ENCODE measurements at regions not wholly inside any gene's neighbourhood (a gene's known extent, or its start where the extent isn't known, plus 50 kb on each side); places are given as distances from the start of the nearest gene placed in this dataset.
"Not testable (repeated sequence)": the region's sequence is repeated elsewhere in the genome, so short reads cannot be mapped to it uniquely, and the experiment has no call there.

DNA sequence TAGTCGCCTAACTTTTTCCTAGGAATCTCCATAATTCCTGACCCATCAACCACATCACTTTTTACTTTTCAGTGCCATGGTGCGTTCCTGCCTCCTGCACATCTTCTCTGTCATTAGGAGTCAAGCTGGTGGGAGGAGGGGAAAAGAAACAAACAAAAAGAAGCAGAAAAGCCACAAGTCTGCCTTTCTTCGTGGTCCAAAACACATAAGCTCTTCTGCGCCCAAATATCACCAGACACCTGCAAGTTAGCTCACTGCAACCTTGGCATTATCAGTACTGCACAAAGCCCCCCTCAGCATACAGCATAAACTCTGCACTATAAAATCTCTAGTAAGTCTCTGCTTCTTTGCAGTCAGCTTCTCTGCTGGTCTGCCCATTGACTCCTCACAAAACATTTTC lies 295.3 kb downstream of the HS3ST3B1 start:
- DNase-seq = no peak

DNA sequence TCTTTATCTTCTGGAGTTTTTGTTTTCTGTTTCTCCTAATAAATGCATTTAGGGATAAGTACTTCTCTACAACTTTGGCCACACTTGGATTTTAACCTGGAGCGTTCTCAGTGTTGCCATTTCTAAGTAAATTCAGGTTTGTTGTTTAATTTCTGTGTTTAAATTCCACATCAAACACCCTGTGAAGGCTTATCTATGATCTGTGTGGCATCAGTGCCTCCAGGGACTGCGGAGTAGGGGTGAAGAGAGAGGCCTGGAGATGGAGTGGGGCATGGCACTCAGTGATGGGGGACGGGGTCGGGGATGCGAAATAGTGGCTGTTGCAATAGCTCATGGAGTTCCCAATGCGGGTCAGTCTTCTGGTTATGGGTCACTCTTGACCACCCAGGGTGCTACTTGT lies 294.8 kb downstream of the HS3ST3B1 start:
- no peak for DNase-seq

DNA sequence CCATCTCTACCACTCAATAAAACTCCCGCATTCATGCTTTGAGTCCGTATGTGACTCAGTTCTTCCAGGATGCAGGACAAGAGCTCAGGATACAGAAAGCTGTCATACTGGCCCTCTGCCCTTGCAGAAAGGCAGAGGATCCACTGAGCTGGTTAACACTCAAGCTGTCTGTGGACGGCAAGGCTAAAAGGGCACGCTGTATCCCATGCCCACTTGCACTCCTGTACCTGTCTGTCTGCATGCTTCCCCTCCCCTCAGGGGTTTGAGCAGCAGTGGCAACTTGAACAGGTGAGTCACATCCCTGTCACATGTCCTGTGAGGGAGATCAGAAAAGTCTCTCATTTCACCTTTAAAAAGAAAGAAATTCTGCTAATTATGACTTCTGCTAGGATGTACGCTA lies 293.8 kb downstream of the HS3ST3B1 start:
- no peak for DNase-seq

DNA sequence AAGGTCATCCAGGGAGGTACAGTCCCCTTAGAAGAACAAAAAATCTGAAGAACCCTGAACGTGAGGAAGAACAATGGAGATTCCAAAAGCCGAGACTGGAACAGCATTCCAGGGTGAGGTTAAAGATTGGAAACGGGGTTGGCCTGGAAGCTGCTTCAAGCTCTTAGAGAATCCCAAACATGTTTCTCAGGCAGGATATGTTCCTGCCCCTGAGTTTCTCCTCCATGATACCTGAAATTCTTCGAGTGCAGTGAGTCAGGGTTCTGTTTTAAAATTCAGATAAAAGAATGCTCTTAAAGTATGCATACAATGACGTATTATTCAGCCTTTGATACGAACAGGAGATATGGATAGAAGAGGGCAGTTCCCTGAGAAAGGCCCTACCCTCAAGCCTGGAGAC lies 293.1 kb downstream of the HS3ST3B1 start:
- DNase-seq = no peak

DNA sequence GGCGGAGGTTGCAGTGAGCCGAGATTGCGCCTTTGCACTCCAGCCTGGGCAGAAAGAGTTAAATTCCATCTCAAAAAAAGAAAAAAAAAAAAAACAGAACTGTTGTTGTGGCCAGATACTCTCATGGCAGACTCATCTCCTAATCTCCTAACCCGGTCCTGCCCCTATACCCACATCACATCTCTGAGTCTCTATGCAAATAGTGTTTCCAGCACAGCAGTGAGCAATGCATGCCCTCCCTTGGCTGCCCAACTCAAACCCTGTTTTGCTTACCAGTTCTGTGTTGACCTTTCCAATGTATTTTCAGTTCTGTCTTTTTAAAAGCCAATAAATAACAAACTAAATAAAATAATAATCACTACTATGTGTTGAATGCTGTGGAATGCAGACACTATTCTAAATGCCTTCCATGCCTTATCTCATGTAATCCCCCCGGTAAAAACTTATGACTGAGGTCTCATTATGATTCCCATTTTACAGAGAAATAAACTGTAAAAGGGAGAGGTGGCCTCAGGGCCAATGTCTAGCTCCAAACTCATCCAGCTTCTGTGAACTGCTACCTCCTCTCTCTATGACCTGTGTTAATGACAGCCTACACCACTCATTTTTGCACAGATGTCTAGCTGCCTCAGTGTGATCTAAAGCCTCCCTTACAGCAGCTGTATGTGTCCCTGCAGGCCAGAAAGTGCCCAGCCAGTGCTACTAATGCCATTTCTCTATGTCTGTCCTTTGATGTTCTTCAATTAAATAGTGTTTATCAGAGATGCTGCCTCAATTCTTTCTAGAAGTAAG lies 289.8 kb downstream of the HS3ST3B1 start:
- DNase-seq = no peak

DNA sequence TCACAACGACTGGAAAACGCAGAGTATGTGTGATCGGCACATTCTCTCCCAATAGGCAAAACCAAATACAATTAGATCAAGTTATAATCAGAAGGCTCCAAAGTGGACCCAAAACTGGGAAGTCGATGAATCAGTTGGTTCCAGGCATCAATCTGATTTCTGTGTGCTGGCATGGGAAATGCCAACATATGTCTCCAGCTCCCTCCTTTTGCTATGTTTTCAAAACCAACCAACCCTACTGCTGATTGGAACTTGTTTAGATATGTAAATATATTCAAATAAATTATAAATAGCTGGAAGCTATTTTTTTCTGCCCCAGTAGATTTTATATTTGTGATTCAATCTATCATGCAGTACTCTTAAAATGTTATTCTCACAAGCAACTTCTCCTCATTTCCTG lies 284.2 kb downstream of the HS3ST3B1 start:
- DNase-seq = no peak

DNA sequence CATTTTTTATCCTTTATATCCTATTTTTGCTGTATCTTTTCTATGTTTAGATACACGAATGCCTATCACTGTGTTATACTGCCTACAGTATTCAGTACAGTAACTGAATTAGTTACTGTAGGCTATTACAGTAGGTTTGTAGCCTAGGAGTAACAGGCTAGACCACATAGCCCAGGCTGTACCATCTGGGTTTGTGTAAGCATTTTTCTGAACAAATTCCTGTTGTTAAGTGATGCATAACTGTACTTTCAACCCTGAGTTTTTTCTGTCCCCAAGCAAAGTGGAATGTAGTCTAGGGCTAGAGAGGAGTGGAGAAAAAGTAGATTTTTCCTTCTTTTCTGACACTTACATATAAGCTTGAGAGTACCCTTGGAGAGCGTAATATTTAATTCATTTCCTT lies 282.1 kb downstream of the HS3ST3B1 start:
- no peak for DNase-seq

DNA sequence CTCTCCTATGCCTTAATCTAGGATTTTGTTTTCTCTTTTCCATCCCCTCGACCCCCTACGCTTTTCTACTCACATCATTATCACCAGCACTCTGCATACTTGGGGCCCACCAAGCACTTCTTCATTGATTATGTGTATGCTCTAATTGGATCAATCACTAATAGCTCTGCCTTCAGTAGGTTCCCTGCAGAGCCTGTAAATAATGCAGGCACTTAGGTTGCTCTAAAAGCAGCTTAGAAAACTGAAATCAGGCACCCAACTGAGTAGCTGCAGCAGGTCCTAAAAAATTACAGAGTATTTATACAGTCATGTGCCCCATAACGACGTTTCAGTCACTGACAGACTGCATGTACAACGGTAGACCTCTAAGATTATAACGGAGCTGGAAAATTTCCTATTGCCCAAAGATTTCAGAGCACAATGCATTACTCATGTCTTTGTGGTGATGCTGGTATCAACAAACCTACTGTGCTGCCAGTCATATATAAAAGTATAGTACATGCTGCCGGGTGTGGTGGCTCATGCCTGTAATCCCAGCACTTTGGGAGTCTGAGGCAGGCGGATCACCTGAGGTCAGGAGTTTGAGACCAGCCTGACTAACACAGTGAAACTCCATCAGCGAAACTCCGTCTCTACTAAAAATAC lies 280.4 kb downstream of the HS3ST3B1 start:
- DNase-seq = no peak

DNA sequence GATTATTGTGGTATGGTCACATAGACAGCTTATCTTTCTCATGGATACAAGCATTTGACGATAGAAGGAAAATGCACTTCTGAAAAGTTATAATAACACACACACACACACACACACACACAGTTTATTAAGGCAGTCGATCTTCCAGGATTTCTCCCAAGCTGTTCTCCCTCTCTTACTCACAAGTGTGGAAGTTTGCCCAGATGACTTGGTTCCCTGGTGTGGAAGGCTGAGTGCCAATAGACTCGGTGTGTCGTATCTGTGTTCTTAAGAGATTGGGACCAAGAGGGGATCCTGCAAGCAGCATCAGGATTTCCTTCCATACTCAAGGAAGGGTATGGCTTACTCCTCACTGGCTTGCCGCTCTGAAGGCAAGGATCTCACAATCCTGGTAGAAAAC lies 279.6 kb downstream of the HS3ST3B1 start:
- DNase-seq = no peak

DNA sequence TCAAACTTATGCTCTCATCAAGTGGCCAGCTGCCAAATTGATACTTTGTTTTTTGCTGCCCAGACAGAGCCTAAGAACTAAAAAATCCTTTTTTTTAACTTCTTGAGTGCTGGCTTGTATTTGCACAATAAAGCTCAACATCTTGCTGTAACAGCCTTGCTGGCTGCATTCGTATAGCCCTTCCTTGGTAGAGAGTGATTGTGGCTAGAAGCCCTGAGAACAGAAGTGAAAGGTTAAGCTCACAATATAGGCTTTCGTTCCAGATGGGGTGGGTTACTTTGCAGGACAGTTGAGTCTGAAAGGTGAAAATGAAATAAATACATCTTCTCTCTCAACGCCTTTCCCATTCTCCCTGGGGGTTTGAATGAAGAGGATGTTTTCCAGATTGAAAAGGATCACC lies 278.8 kb downstream of the HS3ST3B1 start:
- DNase-seq = no peak

DNA sequence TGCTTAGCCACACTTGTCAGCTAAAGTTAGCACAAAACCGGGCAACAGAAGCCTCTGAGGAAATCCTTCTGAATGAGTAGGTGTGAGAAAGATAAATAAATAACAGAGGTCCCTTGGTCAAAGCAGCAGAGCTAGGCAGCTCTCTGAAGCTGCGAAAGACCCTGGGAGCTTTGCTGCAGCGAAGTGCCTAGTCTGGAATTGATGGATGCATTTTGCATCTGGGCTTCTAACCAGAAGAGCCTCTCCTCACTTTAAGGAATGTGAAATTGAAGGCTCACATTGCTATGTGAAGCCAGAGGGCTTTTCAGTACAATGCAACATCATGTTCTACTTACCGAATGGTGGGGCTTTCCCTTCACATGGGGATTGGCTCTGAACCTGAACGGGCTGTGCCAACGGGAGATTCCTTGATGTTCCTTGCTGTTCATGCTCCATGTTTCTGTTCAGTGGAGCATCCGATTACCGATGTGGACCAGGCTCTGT lies 274.6 kb downstream of the HS3ST3B1 start:
- DNase-seq = no peak

DNA sequence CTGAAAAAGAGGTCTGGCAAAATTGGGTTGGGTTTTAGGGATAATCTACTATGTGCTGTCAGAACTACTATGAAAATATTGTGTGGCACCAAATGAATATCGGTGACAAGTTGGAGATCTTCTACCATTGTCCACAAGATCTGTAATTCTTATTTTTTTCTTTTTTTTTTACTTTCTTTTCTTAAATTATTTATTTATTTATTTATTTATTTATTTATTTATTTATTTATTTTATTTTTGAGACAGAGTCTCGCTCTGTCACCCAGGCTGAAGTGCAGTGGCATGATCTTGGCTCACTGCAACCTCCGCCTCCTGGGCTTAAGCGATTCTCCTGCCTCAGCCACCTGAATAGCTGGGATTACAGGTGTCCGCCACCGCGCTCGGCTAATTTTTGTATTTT lies 259.4 kb downstream of the HS3ST3B1 start:
- not testable (repeated sequence) for DNase-seq

DNA sequence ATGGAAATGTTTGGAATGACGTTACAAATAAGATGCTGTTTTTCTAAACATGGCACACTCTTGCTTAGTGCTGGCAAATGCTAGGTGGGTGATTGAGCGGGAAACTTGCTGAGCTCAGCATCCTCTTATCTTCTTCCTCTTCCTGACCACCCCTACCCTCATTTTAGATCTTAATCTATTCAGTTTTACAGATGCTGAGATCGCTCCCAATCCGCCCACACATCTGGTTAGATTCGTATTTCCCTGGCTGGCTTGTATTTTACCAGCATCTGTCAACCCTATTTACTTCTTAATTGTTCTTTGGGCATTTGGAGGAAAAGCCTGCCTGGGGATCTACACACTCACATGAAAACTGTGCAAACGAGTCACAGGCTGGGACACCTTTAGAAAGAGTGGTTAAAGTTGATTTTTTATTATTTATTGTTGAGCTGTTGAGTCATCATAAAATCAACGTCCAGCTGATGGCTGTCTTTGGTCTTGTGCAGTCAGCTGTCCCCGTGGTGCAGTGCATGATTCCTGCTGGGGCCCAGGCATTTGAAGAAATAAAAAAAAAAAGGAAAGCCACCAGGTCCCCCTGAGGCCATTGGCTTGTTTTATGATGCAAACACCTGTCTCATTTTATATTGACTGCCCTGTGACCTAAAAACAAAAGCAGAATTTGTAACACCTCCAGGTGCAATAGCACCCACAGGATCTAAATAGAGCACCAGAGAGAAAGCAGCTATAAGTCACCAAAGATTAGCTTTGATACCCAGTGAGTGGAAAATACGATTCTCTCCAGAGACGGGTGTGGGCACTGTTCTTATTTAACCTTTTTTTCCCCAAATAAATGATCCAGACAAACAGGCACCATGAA lies 258.6 kb downstream of the HS3ST3B1 start:
- no peak for DNase-seq

DNA sequence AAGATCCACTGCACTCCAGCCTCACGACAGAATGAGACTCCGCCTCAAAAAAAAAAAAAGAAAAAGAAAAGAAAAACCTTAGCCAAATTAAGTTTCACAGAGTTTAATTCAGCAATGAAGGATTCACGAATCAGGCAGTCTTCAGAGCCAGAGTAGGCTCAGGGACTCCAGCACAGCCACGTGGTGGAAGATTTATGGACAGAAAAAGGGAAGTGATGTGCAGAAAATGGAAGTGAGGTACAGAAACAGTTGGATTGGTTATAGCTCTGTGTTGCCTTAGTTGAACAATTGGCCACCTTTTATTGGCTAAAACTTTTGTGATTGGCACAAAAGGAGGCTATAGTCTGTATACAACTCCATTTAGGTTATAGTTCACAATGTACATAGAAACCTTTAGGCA lies 256.6 kb downstream of the HS3ST3B1 start:
- DNase-seq = no peak

DNA sequence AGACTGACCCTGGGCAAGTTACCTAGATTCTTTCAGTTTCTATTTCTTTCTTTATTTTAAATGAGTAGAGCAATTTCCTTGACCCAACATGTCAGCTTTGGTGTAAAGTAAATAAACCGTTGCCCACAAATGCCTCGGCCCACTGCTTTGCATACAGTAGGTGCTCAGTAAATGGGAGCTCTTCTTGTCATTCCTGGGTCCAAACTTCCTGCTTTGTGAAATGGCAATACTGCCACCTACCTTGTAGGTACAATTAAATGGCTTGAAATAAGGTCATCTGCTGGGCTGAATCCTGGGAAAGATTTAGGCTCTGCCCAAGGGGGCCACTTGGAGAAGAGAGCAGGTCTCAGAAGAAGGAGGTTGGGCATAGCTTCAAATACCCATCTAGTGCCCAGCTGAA lies 253.0 kb downstream of the HS3ST3B1 start:
- DNase-seq = no peak

DNA sequence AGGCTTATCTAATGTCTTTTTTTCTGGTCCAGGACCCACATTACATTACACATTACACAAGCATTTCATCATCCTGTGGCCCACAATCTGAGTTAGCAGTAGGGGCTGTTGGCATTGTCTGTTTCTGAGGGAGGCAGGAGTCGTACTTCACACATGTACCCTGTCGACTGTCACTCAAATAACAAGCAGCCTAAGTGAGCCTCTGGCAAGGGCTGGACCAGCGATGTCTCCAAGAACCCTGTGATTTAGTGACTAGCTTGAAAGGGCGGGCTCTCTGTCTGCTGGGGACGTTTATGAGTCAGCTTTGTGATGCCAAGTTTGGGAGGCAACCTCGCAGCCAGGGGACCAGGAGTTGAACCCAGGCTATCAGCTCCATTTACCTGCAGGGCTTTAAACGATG lies 251.4 kb downstream of the HS3ST3B1 start:
- no peak for DNase-seq

DNA sequence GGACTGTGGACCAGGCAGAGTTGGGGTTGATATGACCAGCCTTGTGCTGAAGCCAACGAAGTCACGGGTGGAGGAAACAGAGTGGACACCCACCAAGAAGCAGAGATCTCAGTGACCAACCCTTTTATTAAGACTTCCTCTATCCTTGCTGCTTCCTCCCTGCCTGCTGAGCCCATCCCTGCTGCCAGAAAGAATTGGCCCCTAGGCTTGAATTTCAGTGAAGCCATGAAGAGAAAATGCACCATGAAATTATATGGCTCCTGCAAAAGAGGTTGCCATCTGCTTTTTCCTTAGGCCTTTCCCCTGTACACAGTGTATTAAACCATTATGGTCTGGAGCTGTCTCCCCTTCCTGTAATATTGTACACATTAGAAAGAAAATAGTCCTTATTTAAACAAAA lies 246.7 kb downstream of the HS3ST3B1 start:
- DNase-seq = no peak

DNA sequence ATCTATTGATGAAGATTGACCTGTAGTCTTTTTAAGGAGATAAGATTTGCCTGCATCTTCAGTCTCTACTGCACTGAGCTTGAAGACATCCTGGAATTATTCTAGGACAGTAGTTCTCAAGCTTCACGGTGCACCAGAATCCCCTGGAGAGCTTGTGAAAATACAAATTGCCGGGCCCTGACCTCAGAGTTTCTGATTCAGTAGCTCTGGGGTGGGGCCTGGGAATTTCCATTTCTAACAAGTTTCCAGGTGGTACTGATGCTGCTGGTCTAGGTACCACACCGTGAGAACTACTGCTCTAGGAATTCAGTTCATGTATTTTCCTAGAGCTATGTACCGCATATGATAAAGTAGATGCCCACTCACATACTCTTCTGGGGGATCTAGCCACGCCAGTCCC lies 246.1 kb downstream of the HS3ST3B1 start:
- DNase-seq = no peak

DNA sequence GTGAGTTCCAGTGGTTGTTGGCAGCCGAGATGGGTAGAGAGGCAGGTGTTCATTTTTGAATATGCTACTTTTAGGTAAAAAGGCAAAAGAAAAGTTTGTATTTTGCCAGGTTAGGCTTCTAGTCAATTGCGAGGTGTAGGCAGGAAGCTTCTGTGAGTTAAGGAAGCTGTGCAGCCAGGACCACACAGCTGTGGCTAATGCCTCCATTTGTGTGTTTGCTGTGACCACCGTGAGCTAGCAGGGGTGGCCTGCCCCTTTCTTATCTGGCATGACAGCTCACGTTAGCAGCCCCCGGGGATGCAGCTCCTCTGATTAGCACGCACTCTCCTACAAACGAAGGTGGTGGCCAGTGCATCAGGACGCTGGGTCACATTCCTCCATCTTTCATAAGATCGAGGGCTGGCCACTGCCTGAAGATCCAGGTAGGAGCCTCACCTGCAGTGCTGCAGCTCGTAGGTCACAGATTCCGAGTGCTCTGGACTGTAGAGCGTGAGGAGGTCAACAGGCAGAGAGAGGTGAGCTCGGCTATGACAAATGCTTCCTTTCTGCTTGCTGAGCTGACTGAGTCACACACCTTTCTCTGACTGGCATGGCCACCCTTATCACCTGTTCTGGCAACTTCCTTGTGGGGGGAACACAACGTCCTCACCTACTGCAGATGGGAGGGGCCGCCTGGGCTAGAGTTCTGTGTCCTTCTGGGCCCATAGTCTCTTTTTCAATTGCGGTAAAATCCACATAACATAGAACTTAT lies 244.4 kb downstream of the HS3ST3B1 start:
- no peak for DNase-seq

DNA sequence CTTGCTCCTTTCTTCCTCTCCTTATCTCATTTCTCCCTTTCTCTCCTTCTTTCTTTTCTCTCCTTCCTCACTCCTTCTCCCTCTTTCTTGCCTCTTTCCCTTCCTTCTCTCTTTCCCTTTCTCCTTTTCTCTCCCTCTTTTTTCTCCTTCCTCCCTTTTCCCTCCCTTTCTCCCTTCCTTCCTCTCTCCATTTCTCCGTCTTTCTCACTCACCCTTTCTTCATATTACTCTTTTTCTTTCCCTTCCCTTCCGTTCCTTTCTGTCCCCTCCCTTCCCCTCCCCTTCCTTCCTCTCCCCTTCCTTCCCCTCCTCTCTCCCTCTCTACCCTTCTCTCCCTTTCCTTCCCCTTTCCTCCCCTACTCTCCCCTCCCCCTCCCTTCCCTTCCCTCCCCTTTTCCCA lies 240.8 kb downstream of the HS3ST3B1 start:
- DNase-seq = no peak

DNA sequence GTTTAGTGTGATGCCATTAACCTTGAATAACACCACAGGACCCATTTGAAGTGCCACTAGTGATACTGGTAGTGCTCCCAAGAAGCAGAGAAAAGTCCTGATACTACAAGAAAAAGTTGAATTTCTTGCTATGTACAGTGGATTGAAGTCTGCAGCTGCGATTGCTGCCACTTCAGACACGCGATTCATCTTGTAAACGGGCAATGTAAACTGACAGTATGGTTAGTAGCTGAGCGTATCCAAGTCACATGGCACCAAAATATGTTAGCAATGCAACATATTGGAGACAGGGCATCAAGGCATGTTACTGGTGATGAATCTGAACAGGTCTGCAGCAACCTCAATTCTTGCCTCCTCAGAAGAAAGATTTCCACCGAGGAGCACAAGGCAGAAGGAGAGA lies 238.9 kb downstream of the HS3ST3B1 start:
- no peak for DNase-seq

DNA sequence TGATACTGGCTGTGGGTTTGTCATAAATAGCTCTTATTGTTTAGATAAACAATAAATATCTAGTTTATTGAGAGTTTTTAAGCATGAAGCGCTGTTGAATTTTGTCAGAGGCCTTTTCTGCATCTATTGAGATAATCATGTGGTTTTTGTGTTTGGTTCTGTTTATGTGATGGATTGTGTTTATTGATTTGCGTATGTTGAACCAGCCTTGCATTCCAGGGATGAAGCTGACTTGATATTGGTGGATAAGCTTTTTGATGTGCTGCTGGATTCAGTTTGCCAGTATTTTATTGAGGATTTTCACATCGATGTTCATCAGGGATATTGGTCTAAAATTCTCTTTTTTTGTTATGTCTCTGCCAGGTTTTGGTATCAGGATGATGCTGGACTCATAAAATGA lies 231.4 kb downstream of the HS3ST3B1 start:
- not testable (repeated sequence) for DNase-seq

All from NCI-H1105 treated with DMSO at 0.1 percent for 48 hours (cell line).